ENCODE measurements at regions not wholly inside any gene's neighbourhood (a gene's known extent, or its start where the extent isn't known, plus 50 kb on each side); places are given as distances from the start of the nearest gene placed in this dataset.

DNA sequence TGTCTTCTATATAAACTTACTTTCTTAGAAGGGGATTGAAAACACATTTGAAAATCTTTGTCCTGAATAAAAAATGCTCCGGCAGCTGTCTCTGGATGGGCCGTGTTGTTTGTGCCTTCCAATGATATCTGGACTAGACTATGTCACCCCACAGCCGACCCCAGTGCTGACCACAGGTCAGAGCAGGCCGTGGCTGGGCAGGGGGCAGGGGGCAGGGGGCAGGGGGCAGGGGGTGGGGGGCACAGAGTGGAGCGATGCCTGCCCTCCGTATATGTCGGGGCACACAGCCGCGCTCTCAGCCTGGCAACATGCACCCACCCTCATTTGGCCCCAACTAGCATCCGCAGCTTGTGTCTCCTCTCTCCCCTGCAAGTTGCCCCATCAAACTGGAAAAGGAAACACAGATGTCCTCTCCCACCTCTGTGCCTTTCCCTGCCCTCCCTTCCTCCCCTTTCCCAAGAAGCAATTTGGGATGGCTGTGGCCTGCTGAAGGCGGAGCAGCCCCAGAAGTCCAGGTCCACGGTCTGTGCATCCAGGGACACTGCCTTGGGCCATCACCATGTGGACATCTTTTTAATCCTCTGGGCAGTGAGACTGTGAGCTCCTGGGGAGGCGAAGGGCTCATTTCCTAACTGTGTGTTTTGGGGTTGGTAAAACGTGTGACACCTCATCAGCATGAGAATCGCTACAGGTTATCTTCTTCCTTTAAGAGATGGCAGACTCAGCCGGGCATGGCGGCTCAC is 295.7 kb upstream of the RTL1 start:
- H3K9me3 ChIP-seq = no peaks in the 10 kb centered on the region
- H3K4me1 ChIP-seq = no peaks in the 10 kb centered on the region
- H3K36me3 ChIP-seq = no peaks in the 10 kb centered on the region
- no peak for DNase-seq (ENCODE audit: low spot score in 2 of 2)
- 85% methylated on average over 15 of the region's 17 CpGs for WGBS
- H3K27me3 ChIP-seq = no peaks in the 10 kb centered on the region
- no peak for TF ChIP-seq EP300 (IDR thresholded peaks at IDR 0.05)
- H3K27ac ChIP-seq = no peak overlapping the region
- no peak overlapping the region for H3K4me3 ChIP-seq

DNA sequence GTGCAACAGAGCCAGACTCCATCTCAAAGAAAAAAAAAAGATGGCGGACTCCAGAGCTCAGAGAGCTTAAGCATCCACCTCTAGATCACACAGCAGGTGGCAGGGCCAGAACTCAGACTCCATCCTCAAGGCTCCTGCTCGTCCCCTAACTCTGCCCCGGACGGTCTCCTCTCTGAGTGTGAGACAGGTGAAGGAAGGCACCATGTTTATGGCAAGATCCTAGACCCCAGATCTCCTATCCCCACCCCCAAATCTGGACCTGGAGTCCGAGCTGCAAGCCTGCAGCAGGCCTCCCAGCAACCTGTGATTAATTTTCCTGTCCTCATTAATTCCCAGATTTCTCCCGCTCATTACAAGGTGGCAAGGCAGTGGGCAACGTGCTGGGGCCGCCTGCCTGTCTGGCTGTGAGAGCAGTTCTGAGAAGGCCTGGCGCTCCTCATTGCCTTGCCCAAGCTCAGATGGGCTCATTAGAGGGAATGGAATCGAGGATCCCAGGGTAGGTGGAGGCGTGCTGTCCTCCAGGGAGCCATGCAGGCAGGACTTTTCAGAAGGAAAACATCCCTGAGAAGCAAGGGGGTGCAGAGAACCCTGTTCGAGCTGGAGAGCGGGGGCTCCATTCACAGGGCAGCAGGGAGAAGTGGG is 296.6 kb upstream of the RTL1 start:
- H3K27me3 ChIP-seq = no peaks in the 10 kb centered on the region
- H3K36me3 ChIP-seq = no peaks in the 10 kb centered on the region
- H3K27ac ChIP-seq = no peak overlapping the region
- DNase-seq (ENCODE audit: low spot score in 2 of 2) = no peak
- no peak for TF ChIP-seq POLR2AphosphoS5 (IDR thresholded peaks at IDR 0.05)
- TF ChIP-seq POLR2A (IDR thresholded peaks at IDR 0.05) = no peak
- TF ChIP-seq, protein P1, sequence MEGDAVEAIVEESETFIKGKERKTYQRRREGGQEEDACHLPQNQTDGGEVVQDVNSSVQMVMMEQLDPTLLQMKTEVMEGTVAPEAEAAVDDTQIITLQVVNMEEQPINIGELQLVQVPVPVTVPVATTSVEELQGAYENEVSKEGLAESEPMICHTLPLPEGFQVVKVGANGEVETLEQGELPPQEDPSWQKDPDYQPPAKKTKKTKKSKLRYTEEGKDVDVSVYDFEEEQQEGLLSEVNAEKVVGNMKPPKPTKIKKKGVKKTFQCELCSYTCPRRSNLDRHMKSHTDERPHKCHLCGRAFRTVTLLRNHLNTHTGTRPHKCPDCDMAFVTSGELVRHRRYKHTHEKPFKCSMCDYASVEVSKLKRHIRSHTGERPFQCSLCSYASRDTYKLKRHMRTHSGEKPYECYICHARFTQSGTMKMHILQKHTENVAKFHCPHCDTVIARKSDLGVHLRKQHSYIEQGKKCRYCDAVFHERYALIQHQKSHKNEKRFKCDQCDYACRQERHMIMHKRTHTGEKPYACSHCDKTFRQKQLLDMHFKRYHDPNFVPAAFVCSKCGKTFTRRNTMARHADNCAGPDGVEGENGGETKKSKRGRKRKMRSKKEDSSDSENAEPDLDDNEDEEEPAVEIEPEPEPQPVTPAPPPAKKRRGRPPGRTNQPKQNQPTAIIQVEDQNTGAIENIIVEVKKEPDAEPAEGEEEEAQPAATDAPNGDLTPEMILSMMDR (IDR thresholded peaks at IDR 0.05) = no peak
- no peak for TF ChIP-seq EP300 (IDR thresholded peaks at IDR 0.05)
- no peaks in the 10 kb centered on the region for H3K4me1 ChIP-seq
- no peaks in the 10 kb centered on the region for H3K9me3 ChIP-seq
- no peak overlapping the region for H3K4me3 ChIP-seq
- WGBS = 90% methylated on average over 9 of the region's 13 CpGs

DNA sequence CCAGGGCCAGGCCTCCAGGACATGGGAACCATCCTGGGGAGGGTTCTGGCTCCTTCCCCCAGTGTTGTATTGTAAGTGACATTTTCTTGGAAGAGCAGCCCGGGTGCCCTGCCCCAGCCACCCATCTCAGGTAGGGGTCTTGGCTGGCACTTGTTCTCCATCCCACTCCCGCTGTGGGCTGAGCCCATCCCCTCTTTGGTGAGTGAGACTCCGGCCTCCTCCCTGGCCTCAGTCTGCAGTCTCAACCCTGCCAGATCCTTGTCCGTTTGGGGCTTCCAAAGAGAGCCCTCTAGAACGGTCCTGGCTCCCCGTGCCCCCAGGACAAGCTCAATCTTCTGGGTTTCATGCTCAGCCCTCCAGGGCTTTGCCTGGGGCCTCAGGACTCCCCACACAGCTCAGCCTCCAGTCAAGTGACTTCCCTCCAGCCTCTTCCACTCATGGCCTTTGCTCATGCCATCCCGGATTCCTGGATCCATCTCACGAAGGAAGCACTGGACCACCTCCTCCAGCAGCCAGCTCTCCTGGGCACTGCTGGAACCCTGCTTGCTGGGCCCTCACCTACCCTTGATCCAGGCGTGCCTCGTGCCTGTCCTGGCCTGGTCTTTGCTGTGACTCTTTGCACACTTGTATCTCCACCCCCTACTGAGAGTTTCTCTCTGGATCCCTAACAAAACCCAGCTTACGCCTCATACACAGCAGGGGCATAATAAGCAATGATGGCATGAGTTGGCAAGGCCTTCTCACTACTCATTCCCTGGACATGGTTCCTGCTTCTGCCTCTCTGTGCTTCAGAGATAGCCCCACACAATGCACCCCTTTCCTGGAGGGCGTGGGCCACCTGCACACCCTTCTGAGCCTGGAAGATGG is 297.4 kb upstream of the RTL1 start:
- Histone ChIP-seq H3K4me3 (no peak overlapping the region), H3K4me1 (no peaks in the 10 kb centered on the region), H3K27me3 (no peaks in the 10 kb centered on the region), H3K27ac (no peak overlapping the region), H3K36me3 (no peaks in the 10 kb centered on the region), H3K9me3 (no peaks in the 10 kb centered on the region)
- WGBS = 94% methylated on average over 12 of the region's 12 CpGs
- TF ChIP-seq EP300 (IDR thresholded peaks at IDR 0.05) (no peak), POLR2A (IDR thresholded peaks at IDR 0.05) (no peak), POLR2AphosphoS5 (IDR thresholded peaks at IDR 0.05) (no peak)
- TF ChIP-seq, protein P1 (IDR thresholded peaks at IDR 0.05) = no peak
- DNase-seq (ENCODE audit: low spot score in 2 of 2) = no peak

DNA sequence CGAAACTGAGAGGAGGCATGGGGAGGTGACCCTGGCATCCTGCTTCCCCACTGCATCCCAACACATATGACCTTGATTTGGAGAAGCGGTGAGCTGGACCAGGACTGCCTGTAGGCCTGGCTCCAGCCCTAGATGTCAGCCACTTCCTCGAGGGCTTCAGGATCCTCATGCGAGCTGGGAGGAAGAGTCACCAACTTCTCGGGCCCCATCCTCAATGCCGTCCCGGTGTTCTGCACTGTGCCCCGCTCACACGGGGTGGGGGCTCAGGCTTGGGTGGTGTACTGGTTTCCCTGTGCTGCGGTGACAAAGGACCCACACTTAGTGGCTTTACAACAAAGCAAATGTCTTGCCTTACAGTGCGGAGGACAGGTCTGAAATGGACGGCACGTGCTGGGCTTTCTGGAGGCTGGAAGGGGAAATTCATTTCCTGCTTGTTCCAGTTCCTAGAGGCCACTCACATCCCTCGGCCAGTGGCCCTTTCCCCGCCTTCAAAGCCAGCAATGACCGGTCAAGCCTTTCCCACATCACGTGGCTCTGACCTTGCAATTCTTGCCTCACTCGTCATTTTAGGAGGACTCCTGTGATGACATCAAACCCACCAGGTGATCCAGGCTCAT is 298.1 kb upstream of the RTL1 start:
- no peak for DNase-seq (ENCODE audit: low spot score in 2 of 2)
- no peak for TF ChIP-seq POLR2AphosphoS5 (IDR thresholded peaks at IDR 0.05)
- TF ChIP-seq POLR2A (IDR thresholded peaks at IDR 0.05) = no peak
- TF ChIP-seq, protein P1 (IDR thresholded peaks at IDR 0.05) = no peak
- TF ChIP-seq EP300 (IDR thresholded peaks at IDR 0.05) = no peak
- H3K27me3 ChIP-seq = no peaks in the 10 kb centered on the region
- H3K27ac ChIP-seq = no peak overlapping the region
- no peaks in the 10 kb centered on the region for H3K9me3 ChIP-seq
- no peaks in the 10 kb centered on the region for H3K4me1 ChIP-seq
- H3K4me3 ChIP-seq = no peak overlapping the region
- H3K36me3 ChIP-seq = no peaks in the 10 kb centered on the region
- WGBS = 91% methylated on average over 10 of the region's 18 CpGs

DNA sequence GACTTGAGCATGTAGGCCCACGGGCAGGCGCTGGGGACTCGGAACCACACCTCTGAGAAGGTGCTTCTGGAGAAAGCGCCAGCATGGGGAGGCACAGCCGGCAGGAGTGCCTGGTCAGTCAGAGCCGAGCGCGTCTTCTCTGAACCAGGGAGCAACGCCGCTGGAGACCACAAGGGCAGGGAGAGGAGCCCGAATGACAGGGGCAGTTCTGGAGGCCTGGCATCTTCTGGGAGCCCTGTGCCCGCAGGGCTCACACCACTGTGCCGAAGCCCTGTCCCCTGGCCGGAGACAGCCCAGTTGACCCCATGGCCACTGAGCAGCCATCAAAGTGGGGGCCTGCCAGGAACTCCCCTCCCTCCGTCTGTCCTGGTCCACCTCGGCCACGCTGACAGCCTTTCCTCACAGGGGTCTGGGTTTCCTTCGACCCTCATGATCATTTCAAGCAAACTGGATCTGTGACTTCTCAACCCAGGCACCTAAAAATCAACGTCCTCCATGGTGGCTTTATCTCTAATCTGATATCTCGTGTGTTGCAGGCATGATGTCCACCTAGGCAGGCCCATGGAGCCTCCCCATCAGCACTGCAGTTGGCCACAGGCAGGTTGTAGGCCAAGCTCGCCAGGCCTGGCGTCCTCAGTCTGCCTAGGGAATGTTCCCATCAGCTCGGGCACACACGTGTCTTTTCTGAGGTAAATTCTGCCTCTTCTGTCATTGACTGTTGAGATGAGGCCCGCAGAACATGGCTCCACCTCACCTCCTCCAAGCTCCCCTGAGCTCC is 299.3 kb upstream of the RTL1 start:
- no peak for DNase-seq (ENCODE audit: low spot score in 2 of 2)
- Histone ChIP-seq H3K27ac (no peak overlapping the region), H3K36me3 (no peaks in the 10 kb centered on the region), H3K9me3 (no peaks in the 10 kb centered on the region), H3K4me1 (no peaks in the 10 kb centered on the region), H3K4me3 (no peak overlapping the region), H3K27me3 (no peaks in the 10 kb centered on the region)
- 89% methylated on average over 22 of the region's 25 CpGs for WGBS
- TF ChIP-seq POLR2A (IDR thresholded peaks at IDR 0.05) = no peak
- no peak for TF ChIP-seq EP300 (IDR thresholded peaks at IDR 0.05)
- TF ChIP-seq, protein P1 (IDR thresholded peaks at IDR 0.05) = no peak
- TF ChIP-seq POLR2AphosphoS5 (IDR thresholded peaks at IDR 0.05) = no peak

All from suprapubic skin (tissue), 4 donors.